ENCODE measurements at regions not wholly inside any gene's neighbourhood (a gene's known extent, or its start where the extent isn't known, plus 50 kb on each side); places are given as distances from the start of the nearest gene placed in this dataset.

GRCh38 chr16:55949518-55949917 is 74.3 kb upstream of the CES5A start:
- Mint-ChIP-seq H3K9me3 (ENCODE audit: low read depth) (peaks cover 3% of the 10 kb centered on the region), H3K27ac (ENCODE audit: unreplicated experiment) (no peak overlapping the region), H3K27me3 (ENCODE audit: low read depth) (peaks cover 29% of the 10 kb centered on the region), H3K36me3 (ENCODE audit: low read depth) (no peaks in the 10 kb centered on the region), H3K4me3 (ENCODE audit: unreplicated experiment) (no peak overlapping the region), H3K4me1 (ENCODE audit: low read depth) (no peaks in the 10 kb centered on the region)
- no peak for TF ChIP-seq CTCF (IDR thresholded peaks at IDR 0.05)
- DNase-seq (ENCODE audit: low spot score), result no peak

- H3K27me3 Mint-ChIP-seq (ENCODE audit: low read depth), result peaks cover 34% of the 10 kb centered on the region
- H3K4me3 Mint-ChIP-seq (ENCODE audit: unreplicated experiment), result no peak overlapping the region
- TF ChIP-seq CTCF (IDR thresholded peaks at IDR 0.05), result no peak
- H3K36me3 Mint-ChIP-seq (ENCODE audit: low read depth), result no peaks in the 10 kb centered on the region
- no peak for DNase-seq (ENCODE audit: low spot score)
- H3K9me3 Mint-ChIP-seq (ENCODE audit: low read depth), result peaks cover 3% of the 10 kb centered on the region
- no peaks in the 10 kb centered on the region for H3K4me1 Mint-ChIP-seq (ENCODE audit: low read depth)
- no peak overlapping the region for H3K27ac Mint-ChIP-seq (ENCODE audit: unreplicated experiment)
Observed at GRCh38 chr16:55948230-55948629, 73.1 kb upstream of the CES5A start.

GRCh38 chr16:55947366-55947765 is 72.2 kb upstream of the CES5A start:
- H3K27ac Mint-ChIP-seq (ENCODE audit: unreplicated experiment), result no peak overlapping the region
- peaks cover 37% of the 10 kb centered on the region for H3K27me3 Mint-ChIP-seq (ENCODE audit: low read depth)

DNA sequence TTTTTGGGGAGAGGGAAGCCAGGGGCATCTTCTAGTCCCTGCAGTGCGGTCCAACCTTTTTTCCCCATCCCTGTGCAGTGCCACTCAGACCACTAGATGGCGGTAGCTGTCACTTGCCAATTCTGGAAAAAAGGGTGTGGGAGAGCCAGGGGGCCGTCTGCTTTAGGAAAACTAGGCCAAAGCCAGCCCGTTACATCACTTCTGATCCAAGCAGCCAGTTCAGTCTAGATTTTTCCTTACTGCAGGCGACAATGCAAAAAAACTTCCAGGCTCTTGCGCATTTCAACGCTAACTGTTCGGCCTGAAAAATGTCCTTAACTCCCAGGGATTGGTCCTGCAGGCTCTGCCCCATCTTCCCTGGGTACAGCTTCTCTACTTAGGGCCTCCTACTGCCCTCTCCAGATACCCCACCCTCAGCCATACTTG is 69.2 kb upstream of the CES5A start:
- Mint-ChIP-seq H3K27me3 (ENCODE audit: low read depth) (peaks cover 44% of the 10 kb centered on the region), H3K27ac (ENCODE audit: unreplicated experiment) (no peak overlapping the region)
- no peak for DNase-seq (ENCODE audit: low spot score)

More at GRCh38 chr16:55947366-55947765, 72.2 kb upstream of the CES5A start:
- no peak for DNase-seq (ENCODE audit: low spot score)
- Mint-ChIP-seq H3K4me3 (ENCODE audit: unreplicated experiment) (no peak overlapping the region), H3K36me3 (ENCODE audit: low read depth) (no peaks in the 10 kb centered on the region), H3K9me3 (ENCODE audit: low read depth) (peaks cover 3% of the 10 kb centered on the region), H3K4me1 (ENCODE audit: low read depth) (no peaks in the 10 kb centered on the region)
- TF ChIP-seq CTCF (IDR thresholded peaks at IDR 0.05), result no peak

GRCh38 chr16:55943267-55943666 is 68.1 kb upstream of the CES5A start:
- no peak for DNase-seq (ENCODE audit: low spot score)
- Mint-ChIP-seq H3K4me3 (ENCODE audit: unreplicated experiment) (no peak overlapping the region), H3K4me1 (ENCODE audit: low read depth) (no peaks in the 10 kb centered on the region), H3K27me3 (ENCODE audit: low read depth) (peaks cover 48% of the 10 kb centered on the region), H3K9me3 (ENCODE audit: low read depth) (peaks cover 5% of the 10 kb centered on the region), H3K27ac (ENCODE audit: unreplicated experiment) (no peak overlapping the region), H3K36me3 (ENCODE audit: low read depth) (peaks cover 2% of the 10 kb centered on the region)
- TF ChIP-seq CTCF (IDR thresholded peaks at IDR 0.05), result no peak

More for the DNA sequence above, 69.2 kb upstream of the CES5A start:
- Mint-ChIP-seq H3K9me3 (ENCODE audit: low read depth) (peaks cover 5% of the 10 kb centered on the region), H3K36me3 (ENCODE audit: low read depth) (peaks cover 2% of the 10 kb centered on the region), H3K4me1 (ENCODE audit: low read depth) (no peaks in the 10 kb centered on the region), H3K4me3 (ENCODE audit: unreplicated experiment) (no peak overlapping the region)
- TF ChIP-seq CTCF (IDR thresholded peaks at IDR 0.05), result peak; percentile 95

Measured in chondrocyte (in vitro differentiated cells).